B cell (primary cell): ENCODE measurements at regions not wholly inside any gene's neighbourhood (a gene's known extent, or its start where the extent isn't known, plus 50 kb on each side); places are given as distances from the start of the nearest gene placed in this dataset.

ENCODE experiments used
- ATAC-seq: fragments of 200-7000 bp; cut with Tn5 transposase; one replicate; pipeline ENCODE4 v1.10.0; 2021; ENCODE audit warnings: low read depth, mild to moderate bottlenecking, moderate number of reproducible peaks, moderate library complexity
- CTCF ChIA-PET: fragments of 350-600 bp; sonication (Branson Sonifier 250); formaldehyde crosslinking; loops from one replicate; lab custom pipeline; 2021; ENCODE audit warnings: antibody characterized with exemption, inconsistent platforms; lab: Charles Lee
- POLR2A ChIA-PET: fragments of 350-600 bp; sonication (Branson Sonifier 250); formaldehyde crosslinking; loops from one replicate; lab custom pipeline; 2021; ENCODE audit warnings: antibody characterized with exemption; lab: Charles Lee
- DNase-seq: peaks from one replicate; pipeline ENCODE4 v3.0.0; 2013
- H2AFZ ChIP-seq: 2 replicates; pipeline ENCODE4 v1.6.1; 2012; ENCODE audit warnings: mild to moderate bottlenecking, low read depth, low read length; ENCODE audit not compliant: insufficient read depth, poor library complexity, severe bottlenecking
- H3K27ac ChIP-seq, 2 donors: 1 replicate in 1 of 2; 2 replicates in 1 of 2; pipeline ENCODE4 v1.5.1; 2012 to 2013; ENCODE audit warnings: low read length in 2 of 2, mild to moderate bottlenecking in 2 of 2, moderate library complexity in 1 of 2
- H3K27me3 ChIP-seq, 4 experiments: fragments of 200-600 bp in 1 of 4; sonication (generic) in 1 of 4; replicated peaks in 1 of 4; 1 replicate in 2 of 4; 2 replicates in 2 of 4; pipeline versions ENCODE4 v1.6.1 to v1.7.0; 2013 to 2016; ENCODE audit warnings: low read length in 3 of 4, mild to moderate bottlenecking in 2 of 4, mixed read lengths in 1 of 4, moderate library complexity in 1 of 4; ENCODE audit not compliant: insufficient read depth in 4 of 4, control insufficient read depth in 3 of 4; ENCODE audit errors: control extremely low read depth in 1 of 4
- H3K36me3 ChIP-seq, 2 experiments: replicated peaks in 1 of 2; 1 replicate in 1 of 2; 2 replicates in 1 of 2; pipeline versions ENCODE4 v1.6.1 to v1.7.1; 2013; ENCODE audit warnings: low read length in 1 of 2; ENCODE audit not compliant: insufficient read depth in 2 of 2, control insufficient read depth in 1 of 2; ENCODE audit errors: control extremely low read depth in 1 of 2, extremely low read depth in 1 of 2
- H3K4me1 ChIP-seq, 2 donors: fragments of 200-600 bp in 1 of 2; sonication (generic) in 1 of 2; 1 replicate in 1 of 2; 2 replicates in 1 of 2; pipeline versions ENCODE4 v1.5.1 to v1.6.1; 2013 to 2017; ENCODE audit warnings: low read length in 2 of 2; ENCODE audit not compliant: control insufficient read depth in 2 of 2, insufficient read depth in 2 of 2
- H3K4me2 ChIP-seq: replicated peaks from 2 replicates; pipeline ENCODE3; 2012; ENCODE audit warnings: mild to moderate bottlenecking, low read depth, low read length; ENCODE audit not compliant: poor library complexity, severe bottlenecking
- H3K4me3 ChIP-seq, 5 experiments: fragments of 200-600 bp in 1 of 5; sonication (generic) in 1 of 5; 1 replicate in 3 of 5; 2 replicates in 2 of 5; pipeline versions ENCODE4 v1.5.1 to v1.7.0; 2011 to 2016; ENCODE audit warnings: low read length in 4 of 5, mild to moderate bottlenecking in 4 of 5, low read depth in 2 of 5, control low read depth in 1 of 5, moderate library complexity in 1 of 5; ENCODE audit not compliant: insufficient read depth in 1 of 5; ENCODE audit errors: control extremely low read depth in 1 of 5, extremely low read depth in 1 of 5
- H3K79me2 ChIP-seq: fragments of 200-600 bp; sonication (generic); one replicate; pipeline ENCODE4 v1.6.0; 2016; ENCODE audit warnings: low read length; ENCODE audit not compliant: control insufficient read depth, insufficient read depth
- H3K9ac ChIP-seq: fragments of 200-600 bp; sonication (generic); 2 replicates; pipeline ENCODE4 v1.6.1; 2017; ENCODE audit warnings: mild to moderate bottlenecking, low read length, moderate library complexity
- H3K9me3 ChIP-seq, 3 donors: one replicate each; pipeline versions ENCODE4 v1.6.1 to v1.7.1; 2013; ENCODE audit warnings: low read length in 2 of 3; ENCODE audit not compliant: control insufficient read depth in 2 of 3, insufficient read depth in 1 of 3; ENCODE audit errors: control extremely low read depth in 1 of 3
- H4K20me1 ChIP-seq: 2 replicates; pipeline ENCODE4 v1.6.0; 2012; ENCODE audit warnings: mild to moderate bottlenecking, low read length; ENCODE audit not compliant: insufficient read depth, control insufficient read depth, poor library complexity, severe bottlenecking
- H3K27ac Mint-ChIP-seq: one replicate; pipeline ENCODE4 v1.8.0; 2021; ENCODE audit warnings: mixed read lengths
- H3K27me3 Mint-ChIP-seq: one replicate; pipeline ENCODE4 v1.8.0; 2021; ENCODE audit warnings: mixed read lengths
- H3K4me1 Mint-ChIP-seq: one replicate; pipeline ENCODE4 v1.8.0; 2021; ENCODE audit warnings: mixed read lengths
- H3K4me3 Mint-ChIP-seq: one replicate; pipeline ENCODE4 v1.8.0; 2021; ENCODE audit warnings: mixed read lengths
- H3K9me3 Mint-ChIP-seq: one replicate; pipeline ENCODE4 v1.8.0; 2022; ENCODE audit warnings: mixed read lengths; ENCODE audit not compliant: insufficient read depth
- EZH2 ChIP-seq: IDR thresholded peaks from 2 replicates; pipeline ENCODE4 v1.6.1; 2012; ENCODE audit warnings: borderline replicate concordance, low read depth, mild to moderate bottlenecking, moderate library complexity, low read length; ENCODE audit not compliant: insufficient read depth, poor library complexity, severe bottlenecking
- whole genome bisulfite sequencing: methylation state at CpG from one replicate; pipeline ENCODE4 v1.1.5; 2013; ENCODE audit warnings: missing lambda C conversion rate; ENCODE audit not compliant: insufficient coverage; 5-methylcytosine and 5-hydroxymethylcytosine counted together
- intact Hi-C: fragments of 100-400 bp; cut with micrococcal nuclease; formaldehyde crosslinking; loops from one replicate; pipeline ENCODE4 v1.10.0; 2022
- TF ChIP-seq, protein P1 (sequence below): fragments of 200-600 bp; IDR thresholded peaks from one replicate; pipeline ENCODE4 v1.8.0; 2022; ENCODE audit warnings: antibody characterized with exemption, mild to moderate bottlenecking

DNA sequence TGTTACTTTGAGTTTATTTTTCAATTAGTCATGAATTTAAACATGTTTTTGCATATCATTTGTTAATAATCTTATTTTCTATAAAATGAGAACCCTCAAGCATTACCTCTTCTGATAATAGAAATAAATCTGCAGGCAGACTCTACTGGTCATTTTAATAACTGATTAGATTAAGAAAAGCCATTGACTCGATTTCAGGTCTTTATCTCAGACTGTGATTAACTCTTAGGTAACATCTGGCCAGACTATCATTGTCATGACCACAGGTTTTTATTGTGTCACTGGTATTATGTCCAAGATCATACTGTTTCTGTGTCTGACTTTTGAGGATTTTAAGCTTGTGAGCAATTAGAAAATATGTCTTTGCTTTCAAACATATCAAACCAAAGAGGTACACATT lies 83.6 kb upstream of the SLC13A1 start:
- WGBS: no CpG with 5 or more reads among the region's 1 CpG
- Histone ChIP-seq H3K36me3 (no peaks in the 10 kb centered on the region), H3K27ac (no peak overlapping the region), H2AFZ (no peak overlapping the region), H3K27me3 (no peaks in the 10 kb centered on the region), H3K9me3 (no peaks in the 10 kb centered on the region), H3K4me2 (no peak overlapping the region), H3K79me2 (no peaks in the 10 kb centered on the region), H3K9ac (no peak overlapping the region), H3K4me3 (no peak overlapping the region), H4K20me1 (no peaks in the 10 kb centered on the region), H3K4me1 (no peaks in the 10 kb centered on the region)
- peaks cover 5% of the 10 kb centered on the region for H3K9me3 Mint-ChIP-seq
- ChIA-PET POLR2A (no interaction called here), CTCF (no interaction called here)
- no peak overlapping the region for H3K27ac Mint-ChIP-seq
- DNase-seq (no peak), ATAC-seq (no peak)
- H3K27me3 Mint-ChIP-seq: no peaks in the 10 kb centered on the region
- TF ChIP-seq, protein P1, sequence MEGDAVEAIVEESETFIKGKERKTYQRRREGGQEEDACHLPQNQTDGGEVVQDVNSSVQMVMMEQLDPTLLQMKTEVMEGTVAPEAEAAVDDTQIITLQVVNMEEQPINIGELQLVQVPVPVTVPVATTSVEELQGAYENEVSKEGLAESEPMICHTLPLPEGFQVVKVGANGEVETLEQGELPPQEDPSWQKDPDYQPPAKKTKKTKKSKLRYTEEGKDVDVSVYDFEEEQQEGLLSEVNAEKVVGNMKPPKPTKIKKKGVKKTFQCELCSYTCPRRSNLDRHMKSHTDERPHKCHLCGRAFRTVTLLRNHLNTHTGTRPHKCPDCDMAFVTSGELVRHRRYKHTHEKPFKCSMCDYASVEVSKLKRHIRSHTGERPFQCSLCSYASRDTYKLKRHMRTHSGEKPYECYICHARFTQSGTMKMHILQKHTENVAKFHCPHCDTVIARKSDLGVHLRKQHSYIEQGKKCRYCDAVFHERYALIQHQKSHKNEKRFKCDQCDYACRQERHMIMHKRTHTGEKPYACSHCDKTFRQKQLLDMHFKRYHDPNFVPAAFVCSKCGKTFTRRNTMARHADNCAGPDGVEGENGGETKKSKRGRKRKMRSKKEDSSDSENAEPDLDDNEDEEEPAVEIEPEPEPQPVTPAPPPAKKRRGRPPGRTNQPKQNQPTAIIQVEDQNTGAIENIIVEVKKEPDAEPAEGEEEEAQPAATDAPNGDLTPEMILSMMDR: no peak
- TF ChIP-seq EZH2: no peak
- H3K4me1 Mint-ChIP-seq: no peaks in the 10 kb centered on the region
- H3K4me3 Mint-ChIP-seq: no peak overlapping the region
- intact Hi-C loops: no loop called here

DNA sequence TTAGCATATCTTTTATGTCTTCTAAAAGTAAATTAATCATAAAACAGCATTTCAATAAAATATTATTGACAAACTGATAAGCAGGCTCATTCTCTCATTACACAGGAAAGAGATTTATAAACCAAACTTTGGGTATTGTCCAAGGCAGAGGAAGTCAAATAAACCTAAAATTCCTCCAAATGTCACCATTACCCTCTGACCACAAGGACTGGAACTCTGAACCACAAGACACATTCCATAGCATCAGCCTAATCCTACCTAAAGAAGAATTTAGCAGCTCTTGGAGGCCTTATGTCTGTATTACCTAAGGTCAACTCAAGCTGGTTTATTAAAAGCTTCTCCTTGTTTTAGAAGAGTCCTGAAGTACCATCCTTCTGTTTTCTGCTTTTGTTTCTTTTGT lies 82.4 kb upstream of the SLC13A1 start:
- H3K79me2 ChIP-seq: no peaks in the 10 kb centered on the region
- H4K20me1 ChIP-seq: no peaks in the 10 kb centered on the region
- POLR2A ChIA-PET: no interaction called here
- TF ChIP-seq EZH2: no peak
- TF ChIP-seq, protein P1: no peak
- Mint-ChIP-seq H3K4me3 (no peak overlapping the region), H3K9me3 (no peaks in the 10 kb centered on the region), H3K27me3 (no peaks in the 10 kb centered on the region), H3K27ac (no peak overlapping the region), H3K4me1 (no peaks in the 10 kb centered on the region)
- no peaks in the 10 kb centered on the region for H3K36me3 ChIP-seq
- no peak overlapping the region for H3K9ac ChIP-seq
- intact Hi-C loops: no loop called here
- H3K4me2 ChIP-seq: no peak overlapping the region
- no peak overlapping the region for H2AFZ ChIP-seq
- no peaks in the 10 kb centered on the region for H3K4me1 ChIP-seq
- no peak overlapping the region for H3K27ac ChIP-seq
- CTCF ChIA-PET: no interaction called here
- no peak for ATAC-seq
- H3K9me3 ChIP-seq: no peaks in the 10 kb centered on the region
- DNase-seq: no peak
- no peak overlapping the region for H3K4me3 ChIP-seq
- no peaks in the 10 kb centered on the region for H3K27me3 ChIP-seq
